Fibroblast of the aortic adventitia (primary cell): ENCODE measurements at regions not wholly inside any gene's neighbourhood (a gene's known extent, or its start where the extent isn't known, plus 50 kb on each side); places are given as distances from the start of the nearest gene placed in this dataset.

Experiments used
- DNase-seq: peaks from one replicate; pipeline ENCODE4 v3.0.0-alpha.2; 2010; ENCODE audit warnings: low read depth
- H3K4me3 ChIP-seq: 2 replicates; pipeline ENCODE4 v1.5.1; 2011; ENCODE audit warnings: low read depth, mild to moderate bottlenecking, control low read depth, low read length, moderate library complexity
- TF ChIP-seq, protein P1 (sequence below): IDR thresholded peaks from 2 replicates; pipeline ENCODE4 v1.5.1; 2011; ENCODE audit warnings: mild to moderate bottlenecking, low read length, control low read depth, inconsistent platforms; ENCODE audit not compliant: insufficient read depth

DNA sequence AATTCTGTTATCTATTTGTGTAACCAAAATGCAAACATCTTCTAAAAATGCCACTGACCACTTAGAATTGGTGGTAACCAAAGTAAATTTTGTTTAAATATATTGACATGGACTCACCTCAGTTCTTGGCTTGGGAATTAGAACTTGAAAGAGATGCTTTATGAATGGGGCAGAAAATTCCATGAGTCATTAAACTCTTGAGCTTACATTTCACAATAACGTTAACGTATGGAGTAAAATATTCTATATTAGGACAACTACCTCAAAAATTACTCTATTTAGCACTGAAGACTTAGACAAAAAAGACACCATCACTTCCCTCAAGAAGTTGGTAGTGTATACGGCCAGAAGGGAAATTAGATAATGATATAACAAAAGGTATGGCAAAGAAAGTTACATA lies 752.2 kb upstream of the MARCKS start:
- no peak for DNase-seq
- no peak overlapping the region for H3K4me3 ChIP-seq
- TF ChIP-seq, protein P1, sequence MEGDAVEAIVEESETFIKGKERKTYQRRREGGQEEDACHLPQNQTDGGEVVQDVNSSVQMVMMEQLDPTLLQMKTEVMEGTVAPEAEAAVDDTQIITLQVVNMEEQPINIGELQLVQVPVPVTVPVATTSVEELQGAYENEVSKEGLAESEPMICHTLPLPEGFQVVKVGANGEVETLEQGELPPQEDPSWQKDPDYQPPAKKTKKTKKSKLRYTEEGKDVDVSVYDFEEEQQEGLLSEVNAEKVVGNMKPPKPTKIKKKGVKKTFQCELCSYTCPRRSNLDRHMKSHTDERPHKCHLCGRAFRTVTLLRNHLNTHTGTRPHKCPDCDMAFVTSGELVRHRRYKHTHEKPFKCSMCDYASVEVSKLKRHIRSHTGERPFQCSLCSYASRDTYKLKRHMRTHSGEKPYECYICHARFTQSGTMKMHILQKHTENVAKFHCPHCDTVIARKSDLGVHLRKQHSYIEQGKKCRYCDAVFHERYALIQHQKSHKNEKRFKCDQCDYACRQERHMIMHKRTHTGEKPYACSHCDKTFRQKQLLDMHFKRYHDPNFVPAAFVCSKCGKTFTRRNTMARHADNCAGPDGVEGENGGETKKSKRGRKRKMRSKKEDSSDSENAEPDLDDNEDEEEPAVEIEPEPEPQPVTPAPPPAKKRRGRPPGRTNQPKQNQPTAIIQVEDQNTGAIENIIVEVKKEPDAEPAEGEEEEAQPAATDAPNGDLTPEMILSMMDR = no peak

GRCh38 chr6:113110211-113110610 lies 746.9 kb upstream of the MARCKS start:
- no peak overlapping the region for H3K4me3 ChIP-seq
- DNase-seq = no peak
- TF ChIP-seq, protein P1 = no peak

- no peak overlapping the region for H3K4me3 ChIP-seq
- no peak for DNase-seq
- TF ChIP-seq, protein P1 = no peak
Observed at GRCh38 chr6:113111550-113111949, 745.6 kb upstream of the MARCKS start.

DNA sequence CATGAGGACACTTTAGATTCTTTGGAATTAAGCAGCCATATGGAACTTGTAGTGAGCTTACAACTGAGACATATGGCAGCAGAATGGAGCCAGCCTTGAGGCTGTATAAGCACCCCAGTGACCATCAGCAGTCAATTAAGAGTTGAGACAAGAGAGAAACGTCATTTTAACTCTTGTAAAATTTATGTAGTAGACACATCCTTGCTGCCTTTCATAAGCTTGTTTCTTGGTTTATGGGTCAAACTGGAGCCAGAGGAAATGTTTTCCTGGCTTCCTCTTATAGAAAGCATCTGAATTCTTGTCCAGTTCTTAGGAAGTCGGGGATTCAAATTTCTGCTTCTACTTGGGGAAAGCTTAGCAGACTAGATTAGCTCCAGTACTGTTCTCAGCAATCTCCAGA lies 745.1 kb upstream of the MARCKS start:
- H3K4me3 ChIP-seq = no peak overlapping the region
- TF ChIP-seq, protein P1 = no peak
- no peak for DNase-seq

DNA sequence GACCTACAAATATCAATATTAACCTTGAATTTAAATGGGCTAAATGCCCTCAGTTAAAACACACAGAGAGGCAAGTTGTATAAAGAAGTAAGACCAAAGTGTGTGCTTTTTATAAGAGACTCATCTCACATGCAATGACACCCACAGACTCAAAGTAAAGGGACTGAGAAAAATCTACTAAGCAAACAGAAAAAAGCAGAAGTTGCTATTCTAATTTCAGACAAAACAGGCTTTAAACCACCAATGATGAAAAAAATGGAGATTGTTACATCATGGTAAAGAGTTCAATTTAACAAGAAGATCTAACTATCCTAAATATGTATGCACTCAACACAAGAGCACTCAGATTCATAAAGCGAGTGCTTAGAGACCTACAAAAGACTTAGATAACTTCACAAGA lies 741.9 kb upstream of the MARCKS start:
- DNase-seq = no peak
- TF ChIP-seq, protein P1 = no peak
- no peak overlapping the region for H3K4me3 ChIP-seq

GRCh38 chr6:113120224-113120581 lies 736.9 kb upstream of the MARCKS start:
- H3K4me3 ChIP-seq = no peak overlapping the region
- TF ChIP-seq, protein P1 = no peak
- DNase-seq = peak; percentile 98

GRCh38 chr6:113120582-113121285 lies 736.4 kb upstream of the MARCKS start:
- TF ChIP-seq, protein P1 = no peak
- DNase-seq = peak; percentile 100
- H3K4me3 ChIP-seq = no peak overlapping the region
